Natural killer cell (primary cell): ENCODE measurements at regions not wholly inside any gene's neighbourhood (a gene's known extent, or its start where the extent isn't known, plus 50 kb on each side); places are given as distances from the start of the nearest gene placed in this dataset.

ENCODE experiments used
- ATAC-seq, 3 donors: fragments of 150-1000 bp in 2 of 3; fragments of 200-7000 bp in 1 of 3; cut with Tn5 transposase; 1 replicate in 1 of 3; 2 replicates in 2 of 3; pipeline ENCODE4 v1.10.0; 2021; ENCODE audit warnings: mild to moderate bottlenecking in 2 of 3, moderate library complexity in 2 of 3
- DNase-seq, 2 donors: peaks; one replicate each; pipeline versions ENCODE4 v3.0.0 to v3.0.0-alpha.2; 2013 to 2021; ENCODE audit warnings: mixed read lengths in 1 of 2
- H3K27ac ChIP-seq: one replicate; pipeline ENCODE4 v1.5.1; 2013; ENCODE audit warnings: mild to moderate bottlenecking, low read length
- H3K27me3 ChIP-seq: one replicate; pipeline ENCODE4 v1.6.1; 2013; ENCODE audit warnings: low read length; ENCODE audit not compliant: control insufficient read depth, insufficient read depth
- H3K36me3 ChIP-seq: one replicate; pipeline ENCODE4 v1.6.1; 2013; ENCODE audit warnings: low read length; ENCODE audit not compliant: control insufficient read depth, insufficient read depth
- H3K4me1 ChIP-seq: one replicate; pipeline ENCODE4 v1.6.1; 2013; ENCODE audit warnings: low read length; ENCODE audit not compliant: control insufficient read depth, insufficient read depth
- H3K4me3 ChIP-seq: one replicate; pipeline ENCODE4 v1.5.1; 2013; ENCODE audit warnings: low read length
- H3K9me3 ChIP-seq: one replicate; pipeline ENCODE4 v1.6.1; 2013; ENCODE audit warnings: low read length; ENCODE audit not compliant: control insufficient read depth, insufficient read depth
- H3K27ac Mint-ChIP-seq, 2 donors: one replicate each; pipeline ENCODE4 v1.8.0; 2022; ENCODE audit warnings: mild to moderate bottlenecking in 2 of 2, mixed read lengths in 2 of 2, moderate library complexity in 1 of 2
- H3K27me3 Mint-ChIP-seq, 2 donors: one replicate each; pipeline ENCODE4 v1.8.0; 2022; ENCODE audit warnings: low read depth in 2 of 2, mixed read lengths in 2 of 2
- H3K36me3 Mint-ChIP-seq: one replicate; pipeline ENCODE4 v1.8.0; 2022; ENCODE audit warnings: mixed read lengths
- H3K4me1 Mint-ChIP-seq, 2 donors: one replicate each; pipeline ENCODE4 v1.8.0; 2022; ENCODE audit warnings: mixed read lengths in 2 of 2
- H3K4me3 Mint-ChIP-seq: one replicate; pipeline ENCODE4 v1.8.0; 2022; ENCODE audit warnings: mild to moderate bottlenecking, moderate library complexity, mixed read lengths
- H3K9me3 Mint-ChIP-seq, 2 donors: one replicate each; pipeline ENCODE4 v1.8.0; 2022; ENCODE audit warnings: mixed read lengths in 2 of 2
- WGBS: methylation state at CpG from one replicate; pipeline ENCODE4 v1.1.7; 2013; ENCODE audit warnings: missing lambda C conversion rate; ENCODE audit not compliant: insufficient coverage; 5-methylcytosine and 5-hydroxymethylcytosine counted together
- intact Hi-C: fragments of 100-400 bp; cut with micrococcal nuclease; formaldehyde crosslinking; loops from one replicate; pipeline ENCODE4 v1.14.2; 2022
- TF ChIP-seq, protein P1 (sequence below): fragments of 200-600 bp; IDR thresholded peaks from one replicate; pipeline ENCODE4 v1.8.0; 2022; ENCODE audit warnings: antibody characterized with exemption

DNA sequence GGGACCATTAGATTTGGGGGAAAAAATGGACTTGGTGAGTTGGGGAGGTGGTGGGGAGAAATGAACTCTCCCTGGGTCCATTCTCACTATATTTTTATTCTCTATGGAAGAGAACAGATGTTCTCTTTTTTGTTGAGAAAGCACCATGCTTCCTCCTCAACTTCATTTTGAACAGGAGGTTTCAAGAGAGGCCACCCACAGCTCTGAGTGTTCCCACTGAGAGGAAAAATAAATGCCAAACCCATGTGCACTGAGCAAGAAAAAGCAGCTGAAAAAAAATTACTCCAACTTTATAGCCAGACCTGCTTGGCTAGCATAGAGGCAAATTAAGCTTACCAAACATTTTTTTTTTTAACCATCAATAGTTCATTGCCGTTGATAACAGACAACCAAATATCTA is 883.6 kb downstream of the KCNJ2 start:
- ATAC-seq (no peak), DNase-seq (no peak)
- intact Hi-C loops = no loop called here
- H3K36me3 Mint-ChIP-seq = peaks cover 7% of the 10 kb centered on the region
- no peaks in the 10 kb centered on the region for H3K27me3 Mint-ChIP-seq
- Histone ChIP-seq H3K36me3 (no peaks in the 10 kb centered on the region), H3K27ac (no peak overlapping the region), H3K4me1 (no peaks in the 10 kb centered on the region), H3K9me3 (peaks cover 4% of the 10 kb centered on the region), H3K4me3 (no peak overlapping the region), H3K27me3 (no peaks in the 10 kb centered on the region)
- TF ChIP-seq, protein P1, sequence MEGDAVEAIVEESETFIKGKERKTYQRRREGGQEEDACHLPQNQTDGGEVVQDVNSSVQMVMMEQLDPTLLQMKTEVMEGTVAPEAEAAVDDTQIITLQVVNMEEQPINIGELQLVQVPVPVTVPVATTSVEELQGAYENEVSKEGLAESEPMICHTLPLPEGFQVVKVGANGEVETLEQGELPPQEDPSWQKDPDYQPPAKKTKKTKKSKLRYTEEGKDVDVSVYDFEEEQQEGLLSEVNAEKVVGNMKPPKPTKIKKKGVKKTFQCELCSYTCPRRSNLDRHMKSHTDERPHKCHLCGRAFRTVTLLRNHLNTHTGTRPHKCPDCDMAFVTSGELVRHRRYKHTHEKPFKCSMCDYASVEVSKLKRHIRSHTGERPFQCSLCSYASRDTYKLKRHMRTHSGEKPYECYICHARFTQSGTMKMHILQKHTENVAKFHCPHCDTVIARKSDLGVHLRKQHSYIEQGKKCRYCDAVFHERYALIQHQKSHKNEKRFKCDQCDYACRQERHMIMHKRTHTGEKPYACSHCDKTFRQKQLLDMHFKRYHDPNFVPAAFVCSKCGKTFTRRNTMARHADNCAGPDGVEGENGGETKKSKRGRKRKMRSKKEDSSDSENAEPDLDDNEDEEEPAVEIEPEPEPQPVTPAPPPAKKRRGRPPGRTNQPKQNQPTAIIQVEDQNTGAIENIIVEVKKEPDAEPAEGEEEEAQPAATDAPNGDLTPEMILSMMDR = no peak
- no peak overlapping the region for H3K4me3 Mint-ChIP-seq
- no peak overlapping the region for H3K27ac Mint-ChIP-seq
- H3K9me3 Mint-ChIP-seq = peaks cover 19 to 26% of the 10 kb centered on the region in 2 donors
- WGBS = 100% methylated on average over 1 of the region's 1 CpG
- no peaks in the 10 kb centered on the region for H3K4me1 Mint-ChIP-seq

DNA sequence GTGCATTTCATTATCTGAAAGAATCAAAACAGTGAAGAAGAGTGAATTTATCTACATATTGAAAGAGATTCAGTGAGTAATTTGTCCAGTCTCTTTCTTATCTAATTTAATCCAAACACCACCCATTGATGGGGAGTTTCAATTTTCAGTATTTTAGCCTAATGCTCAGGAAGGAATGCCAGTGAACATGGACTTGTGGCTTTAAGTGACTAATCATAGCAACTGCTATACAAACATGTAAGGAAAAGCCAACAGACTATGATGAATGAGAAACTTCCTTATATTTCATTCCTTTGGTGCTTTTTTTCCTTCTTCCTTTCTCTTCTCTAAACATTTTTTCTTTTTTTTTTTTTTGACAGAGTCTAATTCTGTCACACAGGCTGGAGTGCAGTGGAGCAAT is 885.8 kb downstream of the KCNJ2 start:
- intact Hi-C loops = no loop called here
- H3K27ac Mint-ChIP-seq = no peak overlapping the region
- no peaks in the 10 kb centered on the region for H3K4me1 ChIP-seq
- H3K9me3 ChIP-seq = no peaks in the 10 kb centered on the region
- DNase-seq (no peak), ATAC-seq (no peak)
- H3K27me3 ChIP-seq = no peaks in the 10 kb centered on the region
- H3K4me3 Mint-ChIP-seq = no peak overlapping the region
- no peak overlapping the region for H3K4me3 ChIP-seq
- H3K4me1 Mint-ChIP-seq = no peaks in the 10 kb centered on the region
- peaks cover 7% of the 10 kb centered on the region for H3K36me3 Mint-ChIP-seq
- no peak overlapping the region for H3K27ac ChIP-seq
- no peaks in the 10 kb centered on the region for H3K36me3 ChIP-seq
- peaks cover 17% of the 10 kb centered on the region in 2 donors for H3K9me3 Mint-ChIP-seq
- no peaks in the 10 kb centered on the region for H3K27me3 Mint-ChIP-seq
- TF ChIP-seq, protein P1 = no peak

DNA sequence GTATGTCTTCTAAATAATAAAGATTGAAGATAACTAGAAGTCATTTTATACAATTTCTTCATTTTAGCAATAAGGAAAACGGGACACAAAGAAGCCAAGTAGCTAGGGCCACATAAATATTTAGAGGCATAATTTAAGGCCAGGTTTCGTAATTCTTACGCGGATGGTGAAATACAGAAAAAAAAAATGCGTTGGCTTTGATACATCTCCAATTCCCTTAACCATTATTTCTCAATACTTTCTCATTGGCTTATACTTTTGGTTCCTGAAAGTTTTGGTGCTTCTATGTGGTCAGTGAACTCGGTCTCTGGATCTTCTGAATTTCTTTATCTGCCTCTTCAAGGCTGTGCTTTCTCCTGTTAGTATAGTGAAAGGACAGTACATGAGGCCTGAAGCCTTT is 888.1 kb downstream of the KCNJ2 start:
- H3K9me3 ChIP-seq = no peaks in the 10 kb centered on the region
- no peak overlapping the region for H3K27ac Mint-ChIP-seq
- H3K4me3 Mint-ChIP-seq = no peak overlapping the region
- DNase-seq (no peak), ATAC-seq (no peak)
- intact Hi-C loops = no loop called here
- no peaks in the 10 kb centered on the region for H3K4me1 Mint-ChIP-seq
- WGBS = 80% methylated on average over 6 of the region's 6 CpGs
- H3K27me3 Mint-ChIP-seq = no peaks in the 10 kb centered on the region
- peaks cover 14 to 17% of the 10 kb centered on the region in 2 donors for H3K9me3 Mint-ChIP-seq
- H3K27me3 ChIP-seq = no peaks in the 10 kb centered on the region
- no peak overlapping the region for H3K27ac ChIP-seq
- H3K36me3 ChIP-seq = no peaks in the 10 kb centered on the region
- H3K4me3 ChIP-seq = no peak overlapping the region
- H3K4me1 ChIP-seq = no peaks in the 10 kb centered on the region
- no peaks in the 10 kb centered on the region for H3K36me3 Mint-ChIP-seq
- TF ChIP-seq, protein P1 = no peak

DNA sequence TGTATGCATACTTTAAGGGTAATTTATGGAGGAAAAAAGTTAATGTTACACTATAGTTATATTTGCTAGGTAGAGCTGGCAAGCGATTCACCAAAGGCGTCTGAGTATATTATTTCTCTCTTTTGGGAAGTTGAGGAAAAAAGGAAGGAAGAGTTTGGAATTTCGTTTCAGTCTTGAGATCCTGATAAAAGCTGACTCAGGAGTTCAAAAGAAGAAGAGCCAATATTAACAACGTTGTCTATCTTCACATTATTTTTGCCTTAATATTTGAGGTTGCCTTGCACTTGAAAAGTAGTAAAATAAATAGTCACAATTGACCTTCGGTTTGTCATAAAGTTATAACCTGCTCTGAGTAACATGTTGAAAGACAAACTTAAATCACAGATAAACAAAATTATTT is 888.6 kb downstream of the KCNJ2 start:
- 77% methylated on average over 3 of the region's 5 CpGs for WGBS
- DNase-seq (no peak), ATAC-seq (no peak)
- no peak overlapping the region for H3K27ac Mint-ChIP-seq
- no peaks in the 10 kb centered on the region for H3K4me1 Mint-ChIP-seq
- Histone ChIP-seq H3K9me3 (no peaks in the 10 kb centered on the region), H3K4me1 (no peaks in the 10 kb centered on the region), H3K27ac (no peak overlapping the region), H3K27me3 (no peaks in the 10 kb centered on the region), H3K36me3 (no peaks in the 10 kb centered on the region), H3K4me3 (no peak overlapping the region)
- TF ChIP-seq, protein P1 = no peak
- H3K9me3 Mint-ChIP-seq = peaks cover 12 to 15% of the 10 kb centered on the region in 2 donors
- H3K27me3 Mint-ChIP-seq = no peaks in the 10 kb centered on the region
- H3K4me3 Mint-ChIP-seq = no peak overlapping the region
- H3K36me3 Mint-ChIP-seq = no peaks in the 10 kb centered on the region
- intact Hi-C loops = no loop called here
